ENCODE measurements at regions not wholly inside any gene's neighbourhood (a gene's known extent, or its start where the extent isn't known, plus 50 kb on each side); places are given as distances from the start of the nearest gene placed in this dataset.

GRCh38 chr13:97639236-97639635 lies 205.3 kb downstream of the RAP2A start:
- TF ChIP-seq ATOH8 (CRISPR knock-in tag; IDR thresholded peaks at IDR 0.05; ENCODE audit: low read depth) = no peak
- no peak for TF ChIP-seq ZC3H11A (IDR thresholded peaks at IDR 0.05)
- TF ChIP-seq NFE2L2 (conservative IDR thresholded peaks at IDR 0.05; ENCODE audit: low read length) = no peak
- no peak for TF ChIP-seq PBX3 (IDR thresholded peaks at IDR 0.05)
- no peak for TF ChIP-seq HOXB13 (CRISPR knock-in tag; IDR thresholded peaks at IDR 0.05; ENCODE audit: low read depth)
- TF ChIP-seq GATA3 (IDR thresholded peaks at IDR 0.05; ENCODE audit: borderline replicate concordance) = no peak
- TF ChIP-seq NR3C1 (IDR thresholded peaks at IDR 0.05) = no peak
- Histone ChIP-seq H3K4me2 (no peak overlapping the region), H3K4me1 (no peaks in the 10 kb centered on the region), H3K4me3 (no peak overlapping the region), H3K27ac (no peak overlapping the region), H3K9me3 (no peaks in the 10 kb centered on the region)
- ChIA-PET POLR2A (no interaction called here), CTCF (no interaction called here)
- ATAC-seq = no peak
- FAIRE-seq = no peak
- no peak for DNase-seq (ENCODE audit: low read depth in 1 of 2, low spot score in 1 of 2)

GRCh38 chr13:97640268-97640667 lies 206.3 kb downstream of the RAP2A start:
- FAIRE-seq (no peak), ATAC-seq (no peak), DNase-seq (ENCODE audit: low read depth in 1 of 2, low spot score in 1 of 2) (no peak)
- Histone ChIP-seq H3K4me1 (no peaks in the 10 kb centered on the region), H3K27ac (no peak overlapping the region), H3K4me3 (no peak overlapping the region), H3K4me2 (no peak overlapping the region), H3K9me3 (no peaks in the 10 kb centered on the region)
- ChIA-PET CTCF (no interaction called here), POLR2A (no interaction called here)
- TF ChIP-seq KDM5A (IDR thresholded peaks at IDR 0.05) = no peak
- no peak for TF ChIP-seq CHD4 (IDR thresholded peaks at IDR 0.05; ENCODE audit: borderline replicate concordance)
- TF ChIP-seq FOSL2 (IDR thresholded peaks at IDR 0.05) = no peak
- no peak for TF ChIP-seq FOSL2 (CRISPR knock-in tag; IDR thresholded peaks at IDR 0.05)
- no peak for TF ChIP-seq CEBPB (IDR thresholded peaks at IDR 0.05)
- TF ChIP-seq SMC3 (IDR thresholded peaks at IDR 0.05) = no peak
- TF ChIP-seq MYC (IDR thresholded peaks at IDR 0.05; ENCODE audit: borderline replicate concordance, low read length) = no peak
- TF ChIP-seq HOXA7 (CRISPR knock-in tag; IDR thresholded peaks at IDR 0.05) = no peak
- no peak for TF ChIP-seq HOXB5 (CRISPR knock-in tag; IDR thresholded peaks at IDR 0.05)
- no peak for TF ChIP-seq ELK1 (IDR thresholded peaks at IDR 0.05; ENCODE audit: low read depth, low read length)
- TF ChIP-seq NPAS2 (CRISPR knock-in tag; IDR thresholded peaks at IDR 0.05; ENCODE audit: borderline replicate concordance) = no peak
- TF ChIP-seq ESRRA (IDR thresholded peaks at IDR 0.05; ENCODE audit: borderline replicate concordance, low read length) = no peak
- no peak for TF ChIP-seq JUNB (IDR thresholded peaks at IDR 0.05)
- no peak for TF ChIP-seq POLR2A (IDR thresholded peaks at IDR 0.05; ENCODE audit: low read length)
- no peak for TF ChIP-seq RFX5 (IDR thresholded peaks at IDR 0.05)
- no peak for TF ChIP-seq ZC3H11A (IDR thresholded peaks at IDR 0.05)
- no peak for TF ChIP-seq TFCP2L1 (CRISPR knock-in tag; IDR thresholded peaks at IDR 0.05)
- TF ChIP-seq EP300 (IDR thresholded peaks at IDR 0.05) = no peak
- no peak for TF ChIP-seq HES2 (IDR thresholded peaks at IDR 0.05)
- TF ChIP-seq CTCF (IDR thresholded peaks at IDR 0.05) = no peak
- WGBS (ENCODE audit: missing lambda C conversion rate) = 29% methylated on average over 2 of the region's 2 CpGs

Measured in A549 (cell line).